ENCODE measurements at regions not wholly inside any gene's neighbourhood (a gene's known extent, or its start where the extent isn't known, plus 50 kb on each side); places are given as distances from the start of the nearest gene placed in this dataset.

DNA sequence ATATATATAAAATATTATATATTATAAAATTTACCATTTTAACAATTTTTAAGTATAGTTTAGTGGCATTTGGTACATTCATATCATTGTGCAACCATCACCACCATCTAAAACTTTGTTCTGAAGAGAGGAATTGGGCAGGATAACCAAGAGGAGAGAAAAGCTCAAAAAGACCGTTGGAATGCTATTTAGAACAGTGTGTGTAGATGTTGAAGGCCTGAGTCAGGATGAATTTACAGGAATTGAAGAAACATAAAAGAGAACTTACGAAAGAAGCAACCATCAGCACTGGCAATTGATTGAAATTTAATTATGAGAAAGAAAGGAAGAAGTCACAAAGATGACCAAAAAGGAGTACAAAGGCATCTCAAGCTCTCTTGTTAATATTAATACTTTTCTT, 196.9 kb upstream of the PWP1 start:
- WGBS, 3 donors = 78 to 95% (median 83%) methylated on average over 2 of the region's 2 CpGs
- DNase-seq (no peak), FAIRE-seq (no peak)
- Histone ChIP-seq H3K9me3 (ENCODE audit: control insufficient read depth in 2 of 2, insufficient read depth in 1 of 2, low read depth in 1 of 2, low read length in 1 of 2) (no peaks in the 10 kb centered on the region), H3K4me1 (ENCODE audit: control insufficient read depth in 3 of 3, insufficient read depth in 2 of 3, low read depth in 1 of 3, low read length in 2 of 3) (peaks cover 2 to 13% (median 9%) of the 10 kb centered on the region in 3 donors), H3K4me3 (ENCODE audit: low read depth in 1 of 3, low read length in 3 of 3) (no peak overlapping the region), H3K27me3 (ENCODE audit: control insufficient read depth in 3 of 3, insufficient read depth in 3 of 3, low read length in 3 of 3) (no peaks in the 10 kb centered on the region), H3K27ac (ENCODE audit: low read depth in 1 of 3, low read length in 2 of 3) (no peak overlapping the region), H3K36me3 (ENCODE audit: control insufficient read depth in 3 of 3, insufficient read depth in 2 of 3, low read depth in 1 of 3, low read length in 3 of 3) (no peaks in the 10 kb centered on the region)

DNA sequence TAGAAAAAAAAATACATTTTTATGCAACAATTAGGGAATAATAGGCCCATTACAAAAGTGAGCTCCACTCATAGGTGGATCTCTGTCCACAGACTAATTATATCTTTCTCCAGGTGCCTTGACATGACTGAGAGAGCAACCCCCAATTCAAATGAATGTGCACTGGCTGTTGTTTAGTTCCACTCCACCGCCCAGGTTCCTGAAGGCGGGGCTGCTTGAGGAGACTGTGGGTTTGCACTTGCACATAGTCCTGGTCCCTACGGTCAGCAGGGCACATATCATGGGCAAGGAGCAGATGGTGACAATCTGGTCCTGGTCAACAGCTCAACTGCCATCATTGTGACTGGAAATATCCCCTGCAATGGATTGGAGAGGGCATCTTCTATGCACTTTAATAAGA, 195.6 kb upstream of the PWP1 start:
- Histone ChIP-seq H3K27ac (ENCODE audit: low read depth in 1 of 3, low read length in 2 of 3) (no peak overlapping the region), H3K36me3 (ENCODE audit: control insufficient read depth in 3 of 3, insufficient read depth in 2 of 3, low read depth in 1 of 3, low read length in 3 of 3) (no peaks in the 10 kb centered on the region), H3K27me3 (ENCODE audit: control insufficient read depth in 3 of 3, insufficient read depth in 3 of 3, low read length in 3 of 3) (no peaks in the 10 kb centered on the region), H3K4me1 (ENCODE audit: control insufficient read depth in 3 of 3, insufficient read depth in 2 of 3, low read depth in 1 of 3, low read length in 2 of 3) (peaks cover 2 to 16% (median 5%) of the 10 kb centered on the region in 3 donors), H3K4me3 (ENCODE audit: low read depth in 1 of 3, low read length in 3 of 3) (no peak overlapping the region), H3K9me3 (ENCODE audit: control insufficient read depth in 2 of 2, insufficient read depth in 1 of 2, low read depth in 1 of 2, low read length in 1 of 2) (no peaks in the 10 kb centered on the region)
- no peak for DNase-seq
- WGBS, 3 donors = 60 to 80% (median 68%) methylated on average over 3 of the region's 3 CpGs
- no peak for FAIRE-seq

DNA sequence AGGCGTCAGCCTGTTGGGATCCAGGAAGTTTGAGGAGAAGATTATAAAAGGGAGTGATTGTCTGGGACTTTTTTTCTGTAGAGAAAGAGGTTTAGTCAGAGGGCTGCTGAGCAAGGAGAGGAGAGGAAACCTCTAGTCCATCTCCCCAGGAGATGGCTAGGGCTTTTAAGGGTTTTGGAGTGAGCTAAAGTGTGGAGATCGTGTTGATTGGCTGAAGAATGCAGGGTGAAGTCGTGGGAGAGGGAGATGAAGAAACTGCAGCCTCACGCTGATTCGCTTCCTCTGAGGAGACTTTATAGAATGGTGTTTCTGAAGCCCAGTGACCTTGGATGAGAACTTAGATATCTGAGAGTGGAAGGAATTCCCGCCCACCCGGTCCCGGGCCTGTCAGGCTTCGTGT, 193.7 kb upstream of the PWP1 start:
- Histone ChIP-seq H3K4me3 (ENCODE audit: low read depth in 1 of 3, low read length in 3 of 3) (no peak overlapping the region), H3K27ac (ENCODE audit: low read depth in 1 of 3, low read length in 2 of 3) (peak overlapping the region in 2 of 3 donors; percentile 82 to 83), H3K4me1 (ENCODE audit: control insufficient read depth in 3 of 3, insufficient read depth in 2 of 3, low read depth in 1 of 3, low read length in 2 of 3) (peaks cover 0 to 16% (median 5%) of the 10 kb centered on the region in 3 donors), H3K9me3 (ENCODE audit: control insufficient read depth in 2 of 2, insufficient read depth in 1 of 2, low read depth in 1 of 2, low read length in 1 of 2) (no peaks in the 10 kb centered on the region), H3K36me3 (ENCODE audit: control insufficient read depth in 3 of 3, insufficient read depth in 2 of 3, low read depth in 1 of 3, low read length in 3 of 3) (no peaks in the 10 kb centered on the region), H3K27me3 (ENCODE audit: control insufficient read depth in 3 of 3, insufficient read depth in 3 of 3, low read length in 3 of 3) (no peaks in the 10 kb centered on the region)
- 29 to 63% (median 55%) methylated on average over 9 of the region's 9 CpGs for WGBS, 3 donors
- DNase-seq (no peak), FAIRE-seq (no peak)

DNA sequence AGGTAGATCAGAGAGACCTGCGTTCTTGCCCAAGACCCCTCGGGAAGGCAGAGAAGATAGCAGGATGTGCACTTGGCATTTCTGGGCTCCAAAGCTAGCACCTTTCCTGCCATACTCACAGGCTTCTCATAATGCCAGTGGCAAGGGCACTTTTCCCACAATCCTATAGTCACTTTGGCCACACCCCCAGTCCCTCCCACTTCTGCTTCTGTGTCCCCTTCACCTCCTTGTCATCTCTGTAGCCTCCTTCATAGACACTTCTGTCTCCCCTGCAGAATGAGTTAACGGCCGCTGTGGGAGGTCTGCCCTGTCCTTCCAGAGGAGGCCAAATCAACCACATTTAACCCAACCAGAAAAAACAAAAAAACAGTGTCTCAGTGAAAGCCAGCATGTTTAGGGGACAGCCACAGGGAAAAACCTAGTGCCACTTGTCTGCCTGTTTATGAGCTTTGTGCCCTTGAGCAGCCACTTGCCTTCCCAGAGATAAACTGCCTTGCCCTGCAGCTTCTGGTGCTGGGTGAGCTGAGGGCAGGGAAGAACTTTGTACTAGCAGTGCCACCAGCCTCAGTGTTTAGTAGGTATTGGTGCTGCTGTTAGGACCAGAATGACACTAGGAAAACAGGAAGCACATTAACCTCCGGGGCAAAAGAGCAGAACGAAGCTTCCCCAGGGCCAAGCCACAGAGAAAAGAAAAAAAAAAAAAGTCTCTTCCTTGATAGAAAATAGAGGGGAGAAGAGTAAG, 193.0 kb upstream of the PWP1 start:
- no peaks in the 10 kb centered on the region for H3K27me3 ChIP-seq (ENCODE audit: control insufficient read depth in 3 of 3, insufficient read depth in 3 of 3, low read length in 3 of 3)
- no peaks in the 10 kb centered on the region for H3K36me3 ChIP-seq (ENCODE audit: control insufficient read depth in 3 of 3, insufficient read depth in 2 of 3, low read depth in 1 of 3, low read length in 3 of 3)
- H3K4me3 ChIP-seq (ENCODE audit: low read depth in 1 of 3, low read length in 3 of 3) = no peak overlapping the region
- H3K9me3 ChIP-seq (ENCODE audit: control insufficient read depth in 2 of 2, insufficient read depth in 1 of 2, low read depth in 1 of 2, low read length in 1 of 2) = no peaks in the 10 kb centered on the region
- peak; percentile 86 to 98 for DNase-seq
- H3K27ac ChIP-seq (ENCODE audit: low read depth in 1 of 3, low read length in 2 of 3) = peak overlapping the region; percentile 54 to 94 (median 83)
- 20 to 49% (median 39%) methylated on average over 6 of the region's 6 CpGs for WGBS, 3 donors
- FAIRE-seq = no peak
- peaks cover 0 to 16% (median 5%) of the 10 kb centered on the region in 3 donors for H3K4me1 ChIP-seq (ENCODE audit: control insufficient read depth in 3 of 3, insufficient read depth in 2 of 3, low read depth in 1 of 3, low read length in 2 of 3)

DNA sequence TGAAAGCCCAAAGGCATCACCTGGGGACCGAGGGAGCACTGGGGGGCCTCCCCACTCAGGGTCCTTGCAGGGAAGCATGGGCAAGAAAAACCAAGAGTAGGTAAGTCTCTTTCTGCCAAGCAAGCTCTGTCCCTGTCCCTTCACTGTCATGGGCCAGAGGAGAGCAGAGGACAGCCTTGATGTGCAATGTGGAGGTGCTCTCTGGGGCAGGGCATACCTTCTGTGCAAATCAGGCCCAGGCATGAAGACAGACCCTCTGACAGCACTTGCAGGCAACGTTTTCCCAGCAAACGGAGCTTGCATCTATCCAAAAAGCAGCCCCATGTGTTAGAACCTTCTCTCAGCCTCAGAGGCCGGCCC, 192.5 kb upstream of the PWP1 start:
- DNase-seq (no peak), FAIRE-seq (no peak)
- peak overlapping the region; percentile 51 to 94 (median 83) for H3K27ac ChIP-seq (ENCODE audit: low read depth in 1 of 3, low read length in 2 of 3)
- no peaks in the 10 kb centered on the region for H3K27me3 ChIP-seq (ENCODE audit: control insufficient read depth in 3 of 3, insufficient read depth in 3 of 3, low read length in 3 of 3)
- H3K9me3 ChIP-seq (ENCODE audit: control insufficient read depth in 2 of 2, insufficient read depth in 1 of 2, low read depth in 1 of 2, low read length in 1 of 2) = no peaks in the 10 kb centered on the region
- 57 to 66% (median 60%) methylated on average over 4 of the region's 4 CpGs for WGBS, 3 donors
- H3K4me3 ChIP-seq (ENCODE audit: low read depth in 1 of 3, low read length in 3 of 3) = no peak overlapping the region
- peaks cover 0 to 16% (median 5%) of the 10 kb centered on the region in 3 donors for H3K4me1 ChIP-seq (ENCODE audit: control insufficient read depth in 3 of 3, insufficient read depth in 2 of 3, low read depth in 1 of 3, low read length in 2 of 3)
- no peaks in the 10 kb centered on the region for H3K36me3 ChIP-seq (ENCODE audit: control insufficient read depth in 3 of 3, insufficient read depth in 2 of 3, low read depth in 1 of 3, low read length in 3 of 3)

DNA sequence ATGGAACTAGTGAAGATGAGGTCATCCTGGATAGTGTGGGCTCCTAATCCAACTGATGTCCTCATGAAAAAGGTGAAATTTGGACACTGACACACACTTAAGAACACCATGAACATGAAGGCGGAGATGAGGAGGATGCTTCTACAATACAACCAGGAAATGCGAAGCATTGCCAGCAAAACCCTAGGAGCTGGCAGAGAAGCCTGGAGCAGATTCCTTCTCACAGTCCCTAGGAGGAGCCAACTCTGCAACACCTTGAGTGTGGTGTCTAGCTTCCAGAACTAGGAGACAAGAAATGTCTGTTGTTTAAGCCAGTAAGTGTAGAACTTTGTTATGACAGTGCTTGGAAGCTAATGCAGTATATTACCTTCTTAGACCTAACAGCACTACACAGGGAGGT, 191.9 kb upstream of the PWP1 start:
- no peak overlapping the region for H3K4me3 ChIP-seq (ENCODE audit: low read depth in 1 of 3, low read length in 3 of 3)
- DNase-seq (no peak), FAIRE-seq (no peak)
- H3K27me3 ChIP-seq (ENCODE audit: control insufficient read depth in 3 of 3, insufficient read depth in 3 of 3, low read length in 3 of 3) = no peaks in the 10 kb centered on the region
- no peaks in the 10 kb centered on the region for H3K36me3 ChIP-seq (ENCODE audit: control insufficient read depth in 3 of 3, insufficient read depth in 2 of 3, low read depth in 1 of 3, low read length in 3 of 3)
- no peaks in the 10 kb centered on the region for H3K9me3 ChIP-seq (ENCODE audit: control insufficient read depth in 2 of 2, insufficient read depth in 1 of 2, low read depth in 1 of 2, low read length in 1 of 2)
- H3K4me1 ChIP-seq (ENCODE audit: control insufficient read depth in 3 of 3, insufficient read depth in 2 of 3, low read depth in 1 of 3, low read length in 2 of 3) = peaks cover 0 to 16% (median 5%) of the 10 kb centered on the region in 3 donors
- 75 to 89% (median 88%) methylated on average over 2 of the region's 2 CpGs for WGBS, 3 donors
- H3K27ac ChIP-seq (ENCODE audit: low read depth in 1 of 3, low read length in 2 of 3) = peak overlapping the region in 2 of 3 donors; percentile 83 to 94

DNA sequence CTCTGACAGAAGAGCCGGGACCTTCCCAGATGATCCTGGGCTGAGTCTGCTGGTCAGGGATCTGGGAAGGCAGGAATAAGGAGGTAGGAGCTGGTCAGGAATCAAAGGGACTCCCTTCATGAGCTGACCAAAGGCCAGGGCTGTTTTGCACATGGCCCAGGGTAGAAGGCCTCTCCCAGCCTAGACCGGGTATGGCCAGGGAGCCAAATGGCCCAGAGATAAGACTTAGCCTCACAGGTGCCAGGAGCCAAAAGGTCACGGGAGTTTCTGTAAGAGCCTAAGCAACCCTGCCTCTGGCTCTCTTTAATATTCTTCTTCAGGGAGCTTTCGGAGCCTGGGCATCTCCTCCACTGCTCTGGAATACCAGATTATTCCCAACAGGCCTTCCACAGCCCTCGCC, 191.3 kb upstream of the PWP1 start:
- Histone ChIP-seq H3K4me1 (ENCODE audit: control insufficient read depth in 3 of 3, insufficient read depth in 2 of 3, low read depth in 1 of 3, low read length in 2 of 3) (peaks cover 0 to 16% (median 5%) of the 10 kb centered on the region in 3 donors), H3K27ac (ENCODE audit: low read depth in 1 of 3, low read length in 2 of 3) (no peak overlapping the region), H3K9me3 (ENCODE audit: control insufficient read depth in 2 of 2, insufficient read depth in 1 of 2, low read depth in 1 of 2, low read length in 1 of 2) (no peaks in the 10 kb centered on the region), H3K4me3 (ENCODE audit: low read depth in 1 of 3, low read length in 3 of 3) (no peak overlapping the region), H3K36me3 (ENCODE audit: control insufficient read depth in 3 of 3, insufficient read depth in 2 of 3, low read depth in 1 of 3, low read length in 3 of 3) (no peaks in the 10 kb centered on the region), H3K27me3 (ENCODE audit: control insufficient read depth in 3 of 3, insufficient read depth in 3 of 3, low read length in 3 of 3) (no peaks in the 10 kb centered on the region)
- 74 to 86% (median 76%) methylated on average over 5 of the region's 5 CpGs for WGBS, 3 donors
- DNase-seq (peak in 1 of 2 donors; percentile 34), FAIRE-seq (no peak)

DNA sequence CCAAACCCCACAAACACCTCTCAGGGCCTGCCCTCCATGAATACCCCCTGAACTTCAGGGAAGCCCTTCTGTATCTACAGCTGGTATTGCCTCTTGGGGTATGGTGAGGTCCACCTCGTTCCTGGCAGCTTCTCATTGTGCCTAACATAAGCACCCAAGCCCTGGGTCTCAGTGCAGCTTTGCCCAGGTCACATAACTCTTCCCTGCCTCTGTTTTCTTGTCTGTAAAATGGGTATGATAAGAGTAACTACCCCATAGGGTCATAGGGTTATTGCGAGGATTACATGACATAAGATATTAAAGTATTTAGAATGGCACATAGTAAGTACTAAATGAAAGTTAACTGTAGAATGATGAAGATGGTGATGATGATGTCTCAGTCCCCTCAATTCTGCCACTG, 190.0 kb upstream of the PWP1 start:
- H3K9me3 ChIP-seq (ENCODE audit: control insufficient read depth in 2 of 2, insufficient read depth in 1 of 2, low read depth in 1 of 2, low read length in 1 of 2) = no peaks in the 10 kb centered on the region
- no peak overlapping the region for H3K4me3 ChIP-seq (ENCODE audit: low read depth in 1 of 3, low read length in 3 of 3)
- DNase-seq (no peak), FAIRE-seq (no peak)
- no peaks in the 10 kb centered on the region for H3K36me3 ChIP-seq (ENCODE audit: control insufficient read depth in 3 of 3, insufficient read depth in 2 of 3, low read depth in 1 of 3, low read length in 3 of 3)
- 86 to 94% (median 87%) methylated on average over 2 of the region's 2 CpGs for WGBS, 3 donors
- H3K4me1 ChIP-seq (ENCODE audit: control insufficient read depth in 3 of 3, insufficient read depth in 2 of 3, low read depth in 1 of 3, low read length in 2 of 3) = peaks cover 0 to 16% (median 5%) of the 10 kb centered on the region in 3 donors
- no peak overlapping the region for H3K27ac ChIP-seq (ENCODE audit: low read depth in 1 of 3, low read length in 2 of 3)
- no peaks in the 10 kb centered on the region for H3K27me3 ChIP-seq (ENCODE audit: control insufficient read depth in 3 of 3, insufficient read depth in 3 of 3, low read length in 3 of 3)

DNA sequence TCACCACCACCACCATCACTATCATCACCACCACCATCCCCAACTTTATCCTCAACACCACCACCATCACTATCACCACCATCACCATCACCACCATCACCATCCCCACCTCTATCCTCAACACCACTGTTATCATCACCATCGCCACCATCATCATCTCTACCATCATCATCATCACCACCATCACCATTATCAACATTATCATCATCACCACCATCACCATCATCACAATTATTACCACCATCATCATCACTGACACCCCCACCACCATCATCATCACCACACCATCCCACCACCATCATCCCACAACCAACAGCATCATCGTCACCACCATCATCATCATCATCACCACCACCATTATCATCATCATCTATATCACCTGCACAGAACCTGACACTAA, 188.4 kb upstream of the PWP1 start:
- DNase-seq (no peak), FAIRE-seq (no peak)
- H3K4me3 ChIP-seq (ENCODE audit: low read depth in 1 of 3, low read length in 3 of 3) = no peak overlapping the region
- H3K4me1 ChIP-seq (ENCODE audit: control insufficient read depth in 3 of 3, insufficient read depth in 2 of 3, low read depth in 1 of 3, low read length in 2 of 3) = peaks cover 0 to 14% (median 5%) of the 10 kb centered on the region in 3 donors
- 93 to 96% (median 94%) methylated on average over 2 of the region's 2 CpGs for WGBS, 3 donors
- H3K36me3 ChIP-seq (ENCODE audit: control insufficient read depth in 3 of 3, insufficient read depth in 2 of 3, low read depth in 1 of 3, low read length in 3 of 3) = no peaks in the 10 kb centered on the region
- no peaks in the 10 kb centered on the region for H3K27me3 ChIP-seq (ENCODE audit: control insufficient read depth in 3 of 3, insufficient read depth in 3 of 3, low read length in 3 of 3)
- no peaks in the 10 kb centered on the region for H3K9me3 ChIP-seq (ENCODE audit: control insufficient read depth in 2 of 2, insufficient read depth in 1 of 2, low read depth in 1 of 2, low read length in 1 of 2)
- no peak overlapping the region for H3K27ac ChIP-seq (ENCODE audit: low read depth in 1 of 3, low read length in 2 of 3)

All from small intestine (tissue), 7 donors.